A549 (cell line): ENCODE measurements at regions not wholly inside any gene's neighbourhood (a gene's known extent, or its start where the extent isn't known, plus 50 kb on each side); places are given as distances from the start of the nearest gene placed in this dataset.

Experiments
- ATAC-seq, 2 experiments: fragments of 200-7000 bp in 1 of 2; fragments of >200 bp in 1 of 2; cut with Nextera tagmentation in 1 of 2; cut with Tn5 transposase in 1 of 2; 3 replicates each; pipeline versions ENCODE4 v1.8.0 to v1.9.1; 2018 to 2020; ENCODE audit warnings: mild to moderate bottlenecking in 1 of 2, moderate library complexity in 1 of 2
- CTCF ChIA-PET: fragments of 300-600 bp; sonication (Branson Sonifier 250); formaldehyde crosslinking; extraction: SDS; loops from one replicate; lab custom pipeline; 2021; ENCODE audit warnings: antibody characterized with exemption, inconsistent platforms; lab: Yijun Ruan, JAX
- POLR2A ChIA-PET: fragments of 350-600 bp; formaldehyde crosslinking; extraction: SDS; loops from one replicate; lab custom pipeline; 2021; ENCODE audit warnings: antibody characterized with exemption, inconsistent platforms; lab: Yijun Ruan, JAX
- DNase-seq, 2 experiments: peaks; one replicate each; pipeline versions ENCODE4 v3.0.0 to v3.0.0-alpha.2; 2011 to 2016; ENCODE audit warnings: low read depth in 1 of 2, low spot score in 1 of 2
- FAIRE-seq: peaks from 2 replicates; lab custom pipeline; 2011; peaks lifted over from hg19 to GRCh38; lab: Jason Lieb, UNC
- H3K27ac ChIP-seq, 2 experiments: fragments of >200 bp; sonication (Bioruptor Twin); formaldehyde crosslinking; 3 replicates each; pipeline ENCODE4 v1.5.1; 2016 to 2017
- H3K4me1 ChIP-seq: fragments of >200 bp; sonication (Bioruptor Twin); formaldehyde crosslinking; 3 replicates; pipeline ENCODE4 v1.6.1; 2016
- H3K4me2 ChIP-seq: fragments of >200 bp; sonication (Bioruptor Twin); formaldehyde crosslinking; 3 replicates; pipeline ENCODE4 v1.6.1; 2016
- H3K4me3 ChIP-seq: fragments of >200 bp; sonication (Bioruptor Twin); formaldehyde crosslinking; 3 replicates; pipeline ENCODE4 v1.5.1; 2016
- H3K9me3 ChIP-seq: fragments of >200 bp; sonication (Bioruptor Twin); formaldehyde crosslinking; 3 replicates; pipeline ENCODE4 v1.6.1; 2016
- CBX2 ChIP-seq: fragments of 200-600 bp; sonication (generic); IDR thresholded peaks from 2 replicates; pipeline ENCODE4 v1.6.1; 2016; ENCODE audit warnings: low read depth, mild to moderate bottlenecking, borderline replicate concordance
- CTCF ChIP-seq: fragments of >200 bp; sonication (Bioruptor Twin); formaldehyde crosslinking; IDR thresholded peaks from 3 replicates; pipeline ENCODE4 v1.5.1; 2016
- ELK1 ChIP-seq: fragments of 150-350 bp; IDR thresholded peaks from 2 replicates; pipeline ENCODE4 v1.6.1; 2014; ENCODE audit warnings: low read depth, mild to moderate bottlenecking, low read length
- FOSB ChIP-seq: fragments of 250-450 bp; sonication (Bioruptor Pico); IDR thresholded peaks from 2 replicates; pipeline ENCODE4 v1.5.0; 2020; ENCODE audit warnings: mild to moderate bottlenecking, moderate library complexity
- HES2 ChIP-seq: fragments of >200 bp; sonication (Bioruptor Twin); formaldehyde crosslinking; IDR thresholded peaks from 2 replicates; pipeline ENCODE4 v1.6.1; 2016
- HOXA7 ChIP-seq: fragments of 250-450 bp; sonication (Bioruptor Pico); IDR thresholded peaks from 2 replicates; pipeline ENCODE4 v1.5.0; 2020; ENCODE audit warnings: mild to moderate bottlenecking, moderate library complexity
- HOXB5 ChIP-seq: fragments of 250-450 bp; sonication (Bioruptor Pico); IDR thresholded peaks from 2 replicates; pipeline ENCODE4 v1.5.0; 2020; ENCODE audit warnings: mild to moderate bottlenecking, moderate library complexity
- MAFK ChIP-seq: fragments of 450-650 bp; IDR thresholded peaks from 2 replicates; pipeline ENCODE4 v1.6.1; 2014; ENCODE audit not compliant: partially characterized antibody
- MAZ ChIP-seq: fragments of 150-350 bp; IDR thresholded peaks from 2 replicates; pipeline ENCODE4 v1.6.1; 2014; ENCODE audit warnings: antibody characterized with exemption, low read depth, low read length, borderline replicate concordance
- MYC ChIP-seq: IDR thresholded peaks from 2 replicates; pipeline ENCODE4 v1.6.1; 2012; ENCODE audit warnings: mild to moderate bottlenecking, inconsistent platforms, low read length, improper control_type of control experiment, borderline replicate concordance
- NR3C1 ChIP-seq: fragments of >200 bp; sonication (Bioruptor Twin); formaldehyde crosslinking; IDR thresholded peaks from 3 replicates; pipeline ENCODE4 v1.6.1; 2017
- PBX3 ChIP-seq: IDR thresholded peaks from 2 replicates; pipeline ENCODE4 v1.6.1; 2012
- POLR2AphosphoS2 ChIP-seq: conservative IDR thresholded peaks from 2 replicates; pipeline ENCODE4 v1.6.1; 2012; ENCODE audit warnings: low read length, improper control_type of control experiment, inconsistent platforms
- REST ChIP-seq: fragments of 200-600 bp; sonication (generic); IDR thresholded peaks from 2 replicates; pipeline ENCODE4 v1.6.1; 2016; ENCODE audit warnings: antibody characterized with exemption, mild to moderate bottlenecking, moderate library complexity
- RFX5 ChIP-seq: fragments of 450-650 bp; IDR thresholded peaks from 2 replicates; pipeline ENCODE4 v1.7.1; 2014; ENCODE audit warnings: antibody characterized with exemption, mild to moderate bottlenecking, moderate library complexity
- RNF2 ChIP-seq: fragments of 200-600 bp; sonication (generic); IDR thresholded peaks from 2 replicates; pipeline ENCODE4 v1.6.1; 2016; ENCODE audit warnings: low read depth, mild to moderate bottlenecking, antibody characterized with exemption, moderate library complexity, borderline replicate concordance
- SMC3 ChIP-seq: fragments of >200 bp; sonication (Bioruptor Twin); formaldehyde crosslinking; IDR thresholded peaks from 3 replicates; pipeline ENCODE4 v1.6.1; 2018; ENCODE audit warnings: inconsistent platforms
- TP53 ChIP-seq: fragments of 250-450 bp; sonication (Bioruptor Pico); IDR thresholded peaks from 2 replicates; pipeline ENCODE4 v1.5.0; 2021; ENCODE audit warnings: mild to moderate bottlenecking, moderate library complexity
- ZFP36 ChIP-seq: fragments of 450-650 bp; IDR thresholded peaks from 2 replicates; pipeline ENCODE4 v1.6.1; 2014; ENCODE audit warnings: borderline replicate concordance; ENCODE audit not compliant: partially characterized antibody
- ZSCAN20 ChIP-seq: fragments of 250-450 bp; sonication (Bioruptor Pico); IDR thresholded peaks from 2 replicates; pipeline ENCODE4 v1.8.0; 2022; ENCODE audit warnings: mild to moderate bottlenecking, moderate library complexity
- WGBS: methylation state at CpG from one replicate; pipeline ENCODE4 v1.1.6; 2017; ENCODE audit errors: missing lambda C conversion rate; 5-methylcytosine and 5-hydroxymethylcytosine counted together

GRCh38 chr13:34345258-34345965 is 527.5 kb downstream of the RFC3 start:
- POLR2A ChIA-PET: no interaction called here
- Histone ChIP-seq H3K9me3 (no peaks in the 10 kb centered on the region), H3K4me2 (no peak overlapping the region), H3K4me1 (peaks cover 52% of the 10 kb centered on the region), H3K27ac (peak overlapping the region in 1 of 2 experiments; percentile 35; a peak in 2 of 6 replicates), H3K4me3 (no peak overlapping the region)
- TF ChIP-seq ZFP36 (no peak), ZSCAN20 (CRISPR knock-in tag) (no peak), HES2 (no peak), POLR2AphosphoS2 (no peak), HOXB5 (CRISPR knock-in tag) (no peak), FOSB (CRISPR knock-in tag) (no peak), RFX5 (no peak), MAFK (no peak), MAZ (no peak), HOXA7 (CRISPR knock-in tag) (no peak), CBX2 (no peak), NR3C1 (no peak), REST (no peak), SMC3 (no peak), PBX3 (no peak), RNF2 (no peak), ELK1 (no peak), MYC (no peak), CTCF (no peak), TP53 (CRISPR knock-in tag) (no peak)
- FAIRE-seq: no peak
- CTCF ChIA-PET: interaction anchor here (1.2 kb wide), 1 partner anchor 9 kb away, joined by 3 read pairs; no protein-coding TSS in a partner anchor
- WGBS: 69% methylated on average over 7 of the region's 7 CpGs
- DNase-seq: no peak
- no peak for ATAC-seq
